Testis (tissue), 2 donors: ENCODE measurements at regions not wholly inside any gene's neighbourhood (a gene's known extent, or its start where the extent isn't known, plus 50 kb on each side); places are given as distances from the start of the nearest gene placed in this dataset.

ENCODE experiments used
- DNase-seq: peaks from one replicate; pipeline ENCODE4 v3.0.0-alpha.2; 2019
- H3K27ac ChIP-seq, 2 donors: fragments of 200-600 bp; sonication (generic); one replicate each; pipeline ENCODE4 v1.5.1; 2019
- H3K27me3 ChIP-seq: fragments of 200-600 bp; sonication (generic); one replicate; pipeline ENCODE4 v1.5.1; 2019
- H3K36me3 ChIP-seq: fragments of 200-600 bp; sonication (generic); one replicate; pipeline ENCODE4 v1.5.1; 2017; ENCODE audit warnings: low read depth; ENCODE audit errors: missing control alignments
- H3K4me1 ChIP-seq: fragments of 200-600 bp; sonication (generic); one replicate; pipeline ENCODE4 v1.5.1; 2019
- H3K4me3 ChIP-seq, 2 donors: fragments of 200-600 bp; sonication (generic); one replicate each; pipeline ENCODE4 v1.5.1; 2017 to 2019
- H3K9me3 ChIP-seq: fragments of 200-600 bp; sonication (generic); one replicate; pipeline ENCODE4 v1.5.1; 2017
- CTCF ChIP-seq, 3 experiments: fragments of 450-650 bp in 2 of 3; fragments of 200-600 bp in 1 of 3; sonication (generic) in 1 of 3; IDR thresholded peaks; one replicate each; pipeline ENCODE4 v1.5.1; 2016 to 2019; ENCODE audit warnings: antibody characterized with exemption in 3 of 3, mild to moderate bottlenecking in 2 of 3, moderate library complexity in 1 of 3
- POLR2A ChIP-seq: fragments of 450-650 bp; IDR thresholded peaks from one replicate; pipeline ENCODE4 v1.6.1; 2017; ENCODE audit warnings: antibody characterized with exemption, mild to moderate bottlenecking, moderate library complexity
- WGBS, 2 donors: methylation state at CpG; one replicate each; pipeline ENCODE4 v1.1.5; 2018; 5-methylcytosine and 5-hydroxymethylcytosine counted together
- intact Hi-C: fragments of 100-400 bp; cut with DNase I; formaldehyde crosslinking; loops from one replicate; pipeline ENCODE4 v1.15.1; 2023; ENCODE audit warnings: low total_unique reads

GRCh38 chr11:134463716-134464115 lies 51.7 kb upstream of the B3GAT1 start:
- H3K27ac ChIP-seq: no peak overlapping the region
- H3K36me3 ChIP-seq: no peaks in the 10 kb centered on the region
- no peak overlapping the region for H3K4me3 ChIP-seq
- H3K4me1 ChIP-seq: peaks cover 8% of the 10 kb centered on the region
- TF ChIP-seq POLR2A (no peak), CTCF (IDR thresholded peaks at IDR 0.05) (no peak)
- intact Hi-C loops: no loop called here
- DNase-seq: no peak
- no peaks in the 10 kb centered on the region for H3K9me3 ChIP-seq
- WGBS, 2 donors: 86 to 87% methylated on average over 5 of the region's 5 CpGs
- H3K27me3 ChIP-seq: no peaks in the 10 kb centered on the region
